T-helper 2 cell treated with Interferon-gamma antibody and Interleukin-4, amounts not matched to agents 5 μg/mL and 100 μg/mL, for 36 hours (primary cell): ENCODE measurements at regions not wholly inside any gene's neighbourhood (a gene's known extent, or its start where the extent isn't known, plus 50 kb on each side); places are given as distances from the start of the nearest gene placed in this dataset.
"Not testable (repeated sequence)": the region's sequence is repeated elsewhere in the genome, so short reads cannot be mapped to it uniquely, and the experiment has no call there.

Source experiments
- DNase-seq: peaks from one replicate; pipeline ENCODE4 v3.0.0; 2021; ENCODE audit warnings: low spot score
- H3K27ac Mint-ChIP-seq: one replicate; pipeline ENCODE4 v1.8.0; 2021; ENCODE audit warnings: mild to moderate bottlenecking, mixed read lengths
- H3K27me3 Mint-ChIP-seq: one replicate; pipeline ENCODE4 v1.8.0; 2021; ENCODE audit warnings: low read depth, mixed read lengths
- H3K36me3 Mint-ChIP-seq: one replicate; pipeline ENCODE4 v1.8.0; 2021; ENCODE audit warnings: low read depth, mixed read lengths
- H3K4me1 Mint-ChIP-seq: one replicate; pipeline ENCODE4 v1.8.0; 2021; ENCODE audit warnings: low read depth, mixed read lengths
- H3K4me3 Mint-ChIP-seq: one replicate; pipeline ENCODE4 v1.8.0; 2022; ENCODE audit warnings: mild to moderate bottlenecking, moderate library complexity, mixed read lengths
- H3K9me3 Mint-ChIP-seq: one replicate; pipeline ENCODE4 v1.8.0; 2021; ENCODE audit warnings: mixed read lengths

DNA sequence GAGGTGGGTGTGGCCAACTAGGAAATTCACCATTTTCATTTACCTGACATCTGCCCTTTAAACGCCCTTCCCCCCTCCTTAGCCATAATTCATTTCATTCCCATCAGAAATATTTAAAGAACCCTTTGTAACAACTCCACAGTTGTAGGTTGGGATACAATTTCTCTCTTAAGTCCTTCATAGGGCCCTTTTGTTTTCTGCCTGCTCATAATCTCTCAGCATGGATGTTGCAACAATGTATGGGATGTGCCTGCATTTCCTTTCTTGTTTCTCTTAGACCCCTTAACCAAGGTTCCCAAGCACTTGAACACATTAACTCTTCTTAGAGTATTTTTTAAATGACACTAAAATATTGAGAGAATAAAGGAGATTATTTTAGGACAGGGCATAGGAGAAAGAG, 51.7 kb upstream of the MYO10 start:
- H3K4me3 Mint-ChIP-seq = no peak overlapping the region
- H3K27ac Mint-ChIP-seq = no peak overlapping the region
- H3K27me3 Mint-ChIP-seq = no peaks in the 10 kb centered on the region
- H3K36me3 Mint-ChIP-seq = no peaks in the 10 kb centered on the region
- no peaks in the 10 kb centered on the region for H3K9me3 Mint-ChIP-seq
- H3K4me1 Mint-ChIP-seq = peaks cover 8% of the 10 kb centered on the region
- DNase-seq = no peak

DNA sequence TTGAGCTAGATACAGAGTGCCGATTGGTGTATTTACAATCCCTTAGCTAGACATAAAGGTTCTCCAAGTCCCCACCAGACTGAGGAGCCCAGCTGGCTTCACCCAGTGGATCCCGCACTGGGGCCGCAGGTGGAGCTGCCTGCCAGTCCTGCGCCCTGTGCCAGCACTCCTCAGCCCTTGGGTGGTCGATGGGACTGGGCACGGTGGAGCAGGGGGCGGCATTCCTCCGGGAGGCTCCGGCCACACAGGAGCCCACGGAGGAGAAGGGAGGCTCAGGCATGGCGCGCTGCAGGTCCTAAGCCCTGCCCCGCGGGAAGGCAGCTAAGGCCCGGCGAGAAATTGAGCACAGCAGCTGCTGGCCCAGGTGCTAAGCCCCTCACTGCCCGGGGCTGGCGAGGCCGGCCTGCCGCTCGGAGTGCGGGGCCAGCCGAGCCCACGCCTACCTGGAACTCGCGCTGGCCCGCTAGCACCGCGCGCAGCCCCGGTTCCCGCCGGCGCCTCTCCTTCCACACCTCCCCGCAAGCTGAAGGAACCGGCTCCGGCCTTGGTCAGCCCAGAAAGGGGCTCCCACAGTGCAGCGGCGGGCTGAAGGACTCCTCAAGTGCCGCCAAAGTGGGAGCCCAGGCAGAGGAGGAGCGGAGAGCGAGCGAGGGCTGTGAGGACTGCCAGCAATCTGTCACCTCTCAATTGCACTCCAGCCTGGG, 54.9 kb upstream of the MYO10 start:
- not testable (repeated sequence) for H3K9me3 Mint-ChIP-seq, H3K36me3 Mint-ChIP-seq, H3K4me1 Mint-ChIP-seq, H3K4me3 Mint-ChIP-seq, H3K27me3 Mint-ChIP-seq, DNase-seq, H3K27ac Mint-ChIP-seq

DNA sequence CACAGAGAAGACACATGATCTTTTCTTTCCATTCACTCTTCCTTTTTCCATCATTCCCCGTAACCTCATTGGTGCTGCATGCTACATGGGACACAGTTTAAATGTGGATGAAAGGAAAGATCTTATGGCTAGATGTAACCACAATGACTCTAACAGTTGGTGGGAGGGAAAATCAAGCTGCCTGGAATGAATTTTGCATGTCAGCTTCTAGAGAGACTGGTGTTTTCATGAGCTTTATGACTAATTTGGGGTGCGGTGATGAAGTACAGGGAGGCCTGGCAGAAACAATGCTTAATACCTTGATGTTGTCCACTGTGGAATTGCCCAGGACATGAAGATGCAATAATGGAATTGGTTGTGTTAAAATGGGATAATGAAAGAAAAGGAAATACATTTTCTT, 55.9 kb upstream of the MYO10 start:
- peaks cover 6% of the 10 kb centered on the region for H3K27me3 Mint-ChIP-seq
- H3K4me1 Mint-ChIP-seq = peaks cover 10% of the 10 kb centered on the region
- no peak overlapping the region for H3K4me3 Mint-ChIP-seq
- no peak for DNase-seq
- H3K9me3 Mint-ChIP-seq = no peaks in the 10 kb centered on the region
- no peak overlapping the region for H3K27ac Mint-ChIP-seq
- H3K36me3 Mint-ChIP-seq = no peaks in the 10 kb centered on the region

DNA sequence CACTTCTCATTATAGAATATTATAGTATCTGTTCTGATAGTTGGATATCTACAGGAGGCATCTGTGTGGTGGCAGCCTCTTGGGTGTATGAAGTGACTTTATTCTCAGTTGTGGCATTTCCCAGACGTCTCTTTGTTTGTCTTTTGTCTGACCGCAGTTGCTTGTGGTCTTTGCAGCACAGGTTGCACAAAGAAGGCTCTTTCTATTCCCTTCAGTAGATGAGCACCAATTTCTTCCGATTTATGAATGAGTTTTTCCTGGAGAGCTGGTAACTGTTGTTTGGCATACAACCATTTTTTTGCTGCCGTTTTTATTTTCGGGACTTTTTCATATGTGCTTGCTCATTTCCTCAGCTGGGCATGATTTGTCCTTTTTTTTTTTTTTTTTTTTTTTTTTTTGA, 56.4 kb upstream of the MYO10 start:
- no peaks in the 10 kb centered on the region for H3K9me3 Mint-ChIP-seq
- peaks cover 10% of the 10 kb centered on the region for H3K4me1 Mint-ChIP-seq
- H3K27ac Mint-ChIP-seq = no peak overlapping the region
- H3K27me3 Mint-ChIP-seq = peaks cover 6% of the 10 kb centered on the region
- H3K4me3 Mint-ChIP-seq = no peak overlapping the region
- peak; percentile 28 for DNase-seq
- no peaks in the 10 kb centered on the region for H3K36me3 Mint-ChIP-seq

DNA sequence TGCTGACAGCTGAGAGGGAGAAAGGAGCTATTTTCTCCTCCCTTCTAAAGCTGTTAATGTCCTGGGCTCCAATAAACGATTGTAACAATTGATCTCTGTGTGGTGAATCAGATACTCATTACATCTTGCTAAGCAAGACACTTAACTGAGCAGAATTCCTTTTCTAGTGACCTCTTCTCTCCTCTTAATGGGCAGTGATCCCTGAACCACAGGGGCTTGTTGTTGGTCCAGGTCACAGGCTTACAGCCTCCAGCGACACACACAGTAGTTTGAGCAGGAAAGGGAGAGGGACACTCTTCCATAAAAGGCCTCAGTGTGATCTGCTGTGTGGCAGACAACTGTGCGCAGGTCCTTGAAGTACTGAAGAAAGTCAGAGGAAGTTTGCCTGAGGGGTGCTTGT, 58.5 kb upstream of the MYO10 start:
- peaks cover 6% of the 10 kb centered on the region for H3K27me3 Mint-ChIP-seq
- DNase-seq = no peak
- no peak overlapping the region for H3K27ac Mint-ChIP-seq

DNA sequence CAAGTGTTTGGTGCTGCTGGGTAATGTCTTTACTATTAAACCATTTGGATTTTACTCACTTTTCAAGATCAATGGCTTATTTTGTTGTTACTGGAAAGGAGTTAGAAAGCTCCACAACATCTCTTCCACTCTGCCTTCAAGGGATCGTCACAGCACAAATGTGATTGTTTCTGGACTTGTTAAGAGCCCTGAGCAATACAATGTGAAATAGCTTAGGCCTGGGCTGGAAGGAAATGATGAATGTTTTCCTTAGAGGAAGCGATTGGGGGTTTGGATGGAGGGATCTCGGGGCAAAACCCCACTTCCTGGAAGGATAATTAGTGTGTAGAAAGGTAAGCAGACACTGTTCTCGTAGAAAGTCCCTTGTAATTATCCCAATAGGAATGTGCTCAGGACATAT, 59.3 kb upstream of the MYO10 start:
- peaks cover 6% of the 10 kb centered on the region for H3K27me3 Mint-ChIP-seq
- no peaks in the 10 kb centered on the region for H3K36me3 Mint-ChIP-seq
- H3K4me3 Mint-ChIP-seq = no peak overlapping the region
- peaks cover 10% of the 10 kb centered on the region for H3K4me1 Mint-ChIP-seq
- H3K9me3 Mint-ChIP-seq = no peaks in the 10 kb centered on the region
- no peak for DNase-seq
- no peak overlapping the region for H3K27ac Mint-ChIP-seq

More for the DNA sequence above, 58.5 kb upstream of the MYO10 start:
- Mint-ChIP-seq H3K4me1 (peaks cover 10% of the 10 kb centered on the region), H3K9me3 (no peaks in the 10 kb centered on the region), H3K36me3 (no peaks in the 10 kb centered on the region), H3K4me3 (no peak overlapping the region)

DNA sequence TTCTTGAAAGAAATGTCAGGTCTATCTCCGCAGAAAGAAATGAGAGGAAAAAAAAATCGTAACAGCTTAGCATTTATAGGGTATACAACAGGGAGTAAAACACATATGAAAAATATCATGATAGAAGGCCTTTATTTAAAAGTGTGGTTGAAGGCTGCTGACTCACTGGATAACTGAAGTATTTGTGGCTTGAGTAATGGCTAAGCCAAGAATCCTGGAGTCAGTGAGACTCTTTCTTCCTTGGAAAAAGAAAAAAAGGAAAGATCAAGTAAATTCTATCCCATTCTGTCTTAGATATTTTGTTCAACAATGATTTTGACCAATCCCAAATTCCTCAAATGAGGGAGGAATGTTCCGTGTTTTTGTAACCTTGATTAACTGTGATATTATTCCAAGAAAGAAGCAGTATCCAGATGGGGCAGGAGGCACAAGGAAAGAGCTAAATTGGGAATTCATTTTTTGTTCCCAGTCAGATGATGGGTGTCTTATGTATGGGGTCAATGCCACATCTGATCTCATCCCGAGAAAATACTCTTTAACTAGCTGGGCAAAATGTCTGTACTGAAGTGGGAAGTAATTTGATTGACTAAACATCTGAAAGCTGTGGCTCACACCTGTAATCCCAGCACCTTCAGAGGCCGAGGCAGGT, 64.3 kb upstream of the MYO10 start:
- no peak for DNase-seq

DNA sequence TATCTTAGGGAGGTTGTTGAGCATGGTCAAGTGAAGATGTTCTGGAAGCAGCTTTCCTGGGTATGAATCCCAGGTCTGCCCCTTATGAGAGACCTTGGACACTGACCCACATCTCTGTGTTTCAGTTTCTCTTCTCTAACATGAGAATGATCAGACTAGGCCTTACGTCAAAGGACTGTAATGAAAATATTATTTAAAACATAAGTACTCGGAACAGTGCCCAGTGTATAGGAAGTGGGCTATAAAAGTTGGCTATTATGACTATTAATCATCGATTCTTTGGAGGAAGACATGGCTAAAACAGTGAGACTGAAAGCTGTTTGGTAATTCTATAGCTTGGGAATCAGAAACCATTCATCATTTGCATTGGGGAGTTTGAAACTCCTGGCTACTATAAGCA, 65.3 kb upstream of the MYO10 start:
- Mint-ChIP-seq H3K9me3 (no peaks in the 10 kb centered on the region), H3K4me1 (no peaks in the 10 kb centered on the region), H3K36me3 (no peaks in the 10 kb centered on the region), H3K4me3 (no peak overlapping the region), H3K27me3 (no peaks in the 10 kb centered on the region), H3K27ac (no peak overlapping the region)
- no peak for DNase-seq

More for the DNA sequence above, 64.3 kb upstream of the MYO10 start:
- Mint-ChIP-seq H3K27ac (no peak overlapping the region), H3K27me3 (no peaks in the 10 kb centered on the region), H3K4me3 (no peak overlapping the region), H3K9me3 (no peaks in the 10 kb centered on the region), H3K4me1 (no peaks in the 10 kb centered on the region), H3K36me3 (no peaks in the 10 kb centered on the region)

DNA sequence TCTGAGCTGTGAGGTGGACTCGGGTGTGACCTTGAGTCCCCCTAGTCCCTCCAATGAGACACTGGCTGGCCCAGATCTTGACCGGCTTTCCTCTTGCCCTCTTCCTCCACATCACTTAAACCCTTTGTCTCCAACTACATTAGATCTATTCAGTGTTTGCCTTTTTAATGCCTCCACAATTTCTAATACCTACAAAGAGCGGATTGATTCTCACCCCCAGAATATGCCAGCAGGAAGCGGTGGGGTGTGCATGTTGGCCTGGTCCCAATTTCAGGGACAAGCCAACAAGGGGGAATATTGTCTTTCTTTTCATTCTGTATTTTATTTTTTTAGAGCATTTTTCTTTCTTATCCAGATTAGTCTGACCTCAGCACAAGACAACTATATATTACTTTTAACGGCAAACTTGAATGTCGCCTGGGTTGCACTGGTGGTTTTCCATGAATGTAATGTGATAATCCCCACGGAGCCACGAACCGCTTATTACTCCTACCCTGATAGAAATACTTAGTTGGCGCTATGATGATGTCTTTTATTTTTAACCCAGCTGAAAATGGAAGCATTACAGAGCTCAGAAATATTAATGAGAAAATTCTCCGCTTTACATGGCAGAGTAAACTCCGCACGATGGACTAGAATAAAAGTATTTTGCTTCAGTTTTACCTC, 68.5 kb upstream of the MYO10 start:
- Mint-ChIP-seq H3K27ac (no peak overlapping the region), H3K9me3 (no peaks in the 10 kb centered on the region), H3K27me3 (no peaks in the 10 kb centered on the region), H3K4me1 (no peaks in the 10 kb centered on the region), H3K4me3 (no peak overlapping the region), H3K36me3 (no peaks in the 10 kb centered on the region)
- DNase-seq = no peak

DNA sequence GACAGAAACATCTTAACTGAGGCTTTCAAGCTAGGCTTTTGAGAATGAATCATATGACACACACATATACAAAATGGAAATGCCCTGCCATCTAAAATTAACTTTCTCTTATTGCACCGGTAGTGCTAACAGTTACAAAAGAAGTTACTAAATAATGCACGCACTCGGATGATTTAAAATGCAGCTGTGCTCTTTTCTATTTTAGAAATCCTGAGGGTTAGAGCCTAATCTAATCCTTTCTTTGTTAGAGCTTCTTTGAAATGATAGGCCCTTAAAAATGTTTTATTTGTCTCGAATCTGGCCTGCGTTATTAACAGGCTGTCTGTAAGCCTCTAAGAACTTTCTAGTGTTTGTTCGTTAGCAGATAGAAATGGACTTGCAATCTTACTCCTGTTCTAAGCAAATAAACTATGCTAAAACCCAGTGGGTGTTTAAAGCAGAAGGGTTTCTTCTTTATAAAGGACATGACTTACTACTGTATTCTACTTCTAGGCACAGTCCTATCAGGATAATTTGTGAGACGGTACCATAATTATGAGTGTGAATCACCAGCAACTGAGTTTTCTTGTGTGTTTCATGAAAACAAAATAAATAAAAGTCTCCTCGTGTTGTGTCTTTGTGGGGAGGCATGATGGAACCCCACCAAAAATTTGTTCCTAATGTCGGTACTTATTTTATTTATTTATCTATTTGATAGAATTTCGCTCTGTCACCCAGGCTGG, 69.2 kb upstream of the MYO10 start:
- no peak overlapping the region for H3K27ac Mint-ChIP-seq
- H3K4me3 Mint-ChIP-seq = no peak overlapping the region
- no peaks in the 10 kb centered on the region for H3K4me1 Mint-ChIP-seq
- H3K27me3 Mint-ChIP-seq = no peaks in the 10 kb centered on the region
- no peaks in the 10 kb centered on the region for H3K9me3 Mint-ChIP-seq
- no peaks in the 10 kb centered on the region for H3K36me3 Mint-ChIP-seq
- no peak for DNase-seq

DNA sequence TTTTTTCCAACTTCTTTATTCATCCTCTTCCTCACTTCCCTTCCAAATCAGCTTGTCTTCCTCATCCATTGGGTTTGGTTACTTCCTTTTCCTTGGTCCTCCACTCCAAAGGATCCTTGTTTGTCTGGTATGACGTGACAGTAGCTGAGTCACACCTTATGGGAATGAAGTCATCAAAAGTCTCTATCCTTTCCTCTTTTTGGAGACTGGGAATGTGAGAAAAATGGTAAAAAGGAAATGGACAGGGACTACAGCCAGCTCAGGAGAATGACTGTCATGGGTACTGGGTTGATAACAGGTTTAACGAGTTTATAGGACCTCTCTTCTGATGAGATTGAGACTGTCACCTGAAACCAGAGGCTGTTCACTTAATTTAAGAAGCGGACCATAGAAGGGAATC, 76.2 kb upstream of the MYO10 start:
- DNase-seq = no peak
- H3K27me3 Mint-ChIP-seq = no peaks in the 10 kb centered on the region

DNA sequence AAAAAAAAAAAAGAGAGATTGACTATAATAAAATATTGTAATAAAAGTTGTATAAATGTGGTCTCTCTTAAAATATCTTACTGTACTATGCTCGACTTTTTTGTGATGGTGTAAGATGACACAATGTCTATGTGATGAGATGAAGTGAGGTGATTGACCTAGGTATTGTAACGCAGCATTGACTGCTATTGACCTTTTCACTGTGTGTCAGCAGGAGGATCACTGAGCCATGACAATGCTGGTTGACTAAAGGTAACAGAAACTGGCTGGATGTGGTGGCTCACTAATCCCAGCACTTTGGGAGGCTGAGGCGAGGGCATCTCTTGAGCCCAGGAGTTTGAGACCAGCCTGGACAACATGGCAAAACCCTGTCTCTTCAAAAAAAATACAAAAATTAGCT, 78.6 kb upstream of the MYO10 start:
- Mint-ChIP-seq H3K36me3 (no peaks in the 10 kb centered on the region), H3K4me3 (no peak overlapping the region), H3K27ac (no peak overlapping the region), H3K4me1 (no peaks in the 10 kb centered on the region), H3K27me3 (no peaks in the 10 kb centered on the region), H3K9me3 (no peaks in the 10 kb centered on the region)
- DNase-seq = no peak

More for the DNA sequence above, 76.2 kb upstream of the MYO10 start:
- H3K36me3 Mint-ChIP-seq = no peaks in the 10 kb centered on the region
- H3K27ac Mint-ChIP-seq = no peak overlapping the region
- H3K9me3 Mint-ChIP-seq = no peaks in the 10 kb centered on the region
- no peak overlapping the region for H3K4me3 Mint-ChIP-seq
- H3K4me1 Mint-ChIP-seq = no peaks in the 10 kb centered on the region

DNA sequence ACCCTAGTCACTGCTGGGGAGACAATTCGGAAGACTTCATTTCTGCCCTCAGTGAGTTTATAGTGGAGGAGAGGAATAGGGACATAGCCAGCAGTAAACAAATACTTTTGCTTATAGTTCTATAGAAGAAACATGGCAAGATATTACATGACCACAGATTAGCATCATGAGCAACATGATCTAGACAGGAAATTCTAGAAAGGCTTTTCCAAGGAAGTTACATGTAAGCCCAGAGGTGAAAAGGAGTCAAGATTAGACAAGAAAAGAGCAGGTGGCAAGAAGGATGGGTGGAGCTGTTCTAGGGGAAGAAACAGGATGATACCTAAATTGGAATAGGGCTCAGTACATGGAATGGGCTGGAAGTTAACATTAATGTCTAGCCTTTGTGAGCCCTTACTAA, 82.8 kb upstream of the MYO10 start:
- Mint-ChIP-seq H3K4me1 (no peaks in the 10 kb centered on the region), H3K27me3 (no peaks in the 10 kb centered on the region), H3K4me3 (no peak overlapping the region), H3K9me3 (no peaks in the 10 kb centered on the region), H3K36me3 (no peaks in the 10 kb centered on the region), H3K27ac (no peak overlapping the region)
- DNase-seq = no peak

DNA sequence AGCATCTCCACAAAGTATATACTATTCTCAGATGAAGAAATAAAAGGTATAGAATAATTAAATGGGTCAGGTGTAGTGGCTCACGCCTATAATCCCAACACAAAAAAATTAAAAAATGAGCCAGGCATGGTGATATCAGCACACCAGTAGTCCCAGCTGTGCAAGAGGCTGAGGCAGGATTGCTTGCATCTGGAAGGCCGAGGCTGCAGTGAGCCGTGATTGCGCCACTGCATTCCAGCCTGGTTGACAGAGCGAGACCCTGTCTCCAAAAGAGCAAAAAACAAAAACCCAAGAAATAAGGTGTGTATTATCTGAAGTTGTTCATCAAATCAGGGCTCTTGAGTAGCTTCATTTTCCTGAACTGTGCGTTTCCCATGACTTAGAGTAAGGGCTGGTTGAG, 83.2 kb upstream of the MYO10 start:
- DNase-seq = no peak
- Mint-ChIP-seq H3K4me3 (no peak overlapping the region), H3K9me3 (no peaks in the 10 kb centered on the region), H3K27me3 (no peaks in the 10 kb centered on the region), H3K27ac (no peak overlapping the region), H3K36me3 (no peaks in the 10 kb centered on the region), H3K4me1 (no peaks in the 10 kb centered on the region)
